Daoy (cell line): ENCODE measurements at regions not wholly inside any gene's neighbourhood (a gene's known extent, or its start where the extent isn't known, plus 50 kb on each side); places are given as distances from the start of the nearest gene placed in this dataset.
A peak's percentile ranks its signal among the peaks of the same experiment; 100 is the strongest.
"Not testable (repeated sequence)": the region's sequence is repeated elsewhere in the genome, so short reads cannot be mapped to it uniquely, and the experiment has no call there.

Experiments
- DNase-seq: peaks from one replicate; pipeline ENCODE4 v3.0.0-alpha.2; 2015; ENCODE audit warnings: low read depth

DNA sequence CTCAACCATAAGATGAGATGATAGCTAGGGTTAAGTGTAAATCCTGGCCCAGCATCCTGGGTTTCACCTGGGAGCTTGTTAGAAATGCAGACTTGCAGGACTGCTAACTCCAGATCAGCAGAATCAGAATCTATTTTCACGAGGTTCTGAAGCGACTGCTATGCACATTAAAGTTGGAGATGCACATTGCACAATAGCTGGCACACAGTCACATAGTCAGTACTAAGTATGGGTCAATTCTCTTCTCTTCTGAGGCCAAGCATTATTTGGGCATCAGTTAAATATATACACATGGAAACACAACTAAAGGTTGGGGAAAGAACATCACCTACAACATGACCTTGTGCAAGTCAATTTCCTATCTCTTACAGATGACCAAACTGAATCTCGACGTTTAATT, 155.1 kb upstream of the FGF13 start:
- no peak for DNase-seq

GRCh38 chrX:138865093-138865649, 153.7 kb upstream of the FGF13 start:
- DNase-seq: no peak

DNA sequence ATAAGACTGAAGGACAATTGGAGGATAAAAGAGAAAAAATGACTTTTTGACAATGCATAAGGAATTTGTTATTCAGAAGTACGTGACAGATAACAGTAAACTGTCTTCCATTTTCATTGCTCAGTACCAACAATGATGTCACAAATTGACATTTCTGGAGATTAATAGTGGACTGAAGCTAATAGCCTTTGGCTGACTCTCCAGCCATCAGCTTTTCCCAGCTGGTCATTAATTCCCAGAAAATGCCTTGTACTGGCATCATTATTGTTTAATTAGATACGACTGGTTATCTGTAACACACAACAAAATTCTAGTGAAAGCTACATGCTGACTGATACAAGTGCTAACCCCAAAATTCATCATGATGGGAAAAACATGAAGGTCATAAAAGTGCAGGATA, 147.9 kb upstream of the FGF13 start:
- no peak for DNase-seq

- DNase-seq: no peak
Measured at GRCh38 chrX:138858951-138859350, 147.4 kb upstream of the FGF13 start.

GRCh38 chrX:138858438-138858837, 146.9 kb upstream of the FGF13 start:
- peak; percentile 75 for DNase-seq

- DNase-seq: no peak
Measured at GRCh38 chrX:138856881-138857604, 145.5 kb upstream of the FGF13 start.

- no peak for DNase-seq
Measured at GRCh38 chrX:138853936-138854335, 142.4 kb upstream of the FGF13 start.

- DNase-seq: no peak
Measured at GRCh38 chrX:138849521-138849920, 138.0 kb upstream of the FGF13 start.

- DNase-seq: peak; percentile 3
Measured at GRCh38 chrX:138847930-138848329, 136.4 kb upstream of the FGF13 start.

GRCh38 chrX:138845786-138846185, 134.3 kb upstream of the FGF13 start:
- DNase-seq: no peak

DNA sequence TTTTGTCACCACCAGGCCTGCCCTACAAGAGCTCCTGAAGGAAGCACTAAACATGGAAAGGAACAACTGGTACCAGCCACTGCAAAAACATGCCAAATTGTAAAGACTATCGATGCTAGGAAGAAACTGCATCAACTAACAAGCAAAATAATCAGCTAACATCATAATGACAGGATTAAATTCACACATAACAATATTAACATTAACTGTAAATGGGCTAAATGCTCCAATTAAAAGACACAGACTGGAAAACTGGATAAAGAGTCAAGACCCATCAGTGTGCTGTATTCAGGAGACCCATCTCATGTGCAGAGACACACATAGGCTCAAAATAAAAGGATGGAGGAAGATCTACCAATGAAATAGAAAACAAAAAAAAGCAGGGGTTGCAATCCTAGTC, 95.9 kb upstream of the FGF13 start:
- DNase-seq: not testable (repeated sequence)

DNA sequence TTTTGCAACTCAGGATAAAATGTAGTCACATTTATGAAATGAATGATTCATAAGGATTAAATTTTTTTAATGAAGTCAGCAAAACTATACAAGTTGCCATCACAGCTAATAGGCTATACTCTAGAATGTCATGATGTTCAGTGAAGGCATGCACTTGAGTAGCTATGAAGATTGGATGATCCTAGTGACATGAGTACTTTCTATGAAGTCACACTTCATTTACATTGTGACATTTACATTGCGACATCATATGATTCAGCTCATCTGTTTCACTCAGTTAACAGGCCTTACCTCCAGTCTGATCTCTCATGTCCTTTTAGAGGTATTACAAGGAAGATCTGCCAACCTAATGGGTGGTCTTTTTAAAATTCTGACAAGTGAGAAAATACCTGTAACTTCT, 82.7 kb upstream of the FGF13 start:
- no peak for DNase-seq

DNA sequence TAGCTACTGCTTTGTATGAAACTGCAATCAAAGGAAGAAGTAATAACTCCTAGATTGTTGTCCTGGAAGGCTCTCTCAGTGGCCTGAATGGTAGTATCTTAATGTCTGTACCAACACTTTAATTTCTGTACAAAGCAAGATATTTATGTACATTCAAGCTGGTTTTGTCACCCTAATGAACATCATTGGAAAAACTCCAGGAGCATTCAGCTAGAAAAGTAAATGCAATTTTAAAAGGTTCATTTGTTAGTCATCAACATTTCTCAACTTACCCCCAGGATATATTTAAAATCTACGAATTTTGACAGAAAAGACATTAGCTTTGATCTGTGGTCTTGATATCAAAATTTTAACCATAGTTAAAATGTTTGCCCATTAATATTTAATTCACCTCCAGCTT, 80.0 kb upstream of the FGF13 start:
- no peak for DNase-seq

DNA sequence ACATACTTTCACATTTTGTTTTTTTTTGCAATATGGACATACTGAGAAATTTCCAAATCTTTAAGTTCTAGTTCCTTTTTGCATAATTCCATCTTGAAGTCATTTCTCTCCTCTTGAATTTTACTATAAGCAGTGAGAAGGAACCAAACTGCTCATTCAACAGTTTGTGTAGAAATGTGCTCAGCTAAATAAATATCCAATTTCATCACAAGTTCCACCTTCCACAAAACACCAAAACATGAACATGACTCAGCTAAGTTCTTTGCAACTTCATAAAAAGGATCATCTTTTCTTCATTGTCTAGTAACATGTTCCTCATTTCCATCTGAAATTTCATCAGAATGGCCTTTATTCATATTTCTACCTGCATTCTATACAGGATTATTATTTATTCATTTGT, 77.3 kb upstream of the FGF13 start:
- DNase-seq: no peak

DNA sequence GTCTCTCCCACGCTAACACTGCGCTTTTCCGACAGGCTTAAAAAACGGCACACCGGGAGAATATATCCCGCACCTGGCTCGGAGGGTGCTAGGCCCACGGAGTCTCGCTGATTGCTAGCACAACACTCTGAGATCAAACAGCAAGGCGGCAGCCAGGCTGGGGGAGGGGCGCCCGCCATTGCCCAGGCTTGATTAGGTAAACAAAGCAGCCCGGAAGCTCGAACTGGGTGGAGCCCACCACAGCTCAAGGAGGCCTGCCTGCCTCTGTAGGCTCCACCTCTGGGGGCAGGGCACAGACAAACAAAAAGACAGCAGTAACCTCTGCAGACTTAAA, 67.0 kb upstream of the FGF13 start:
- DNase-seq: not testable (repeated sequence)

DNA sequence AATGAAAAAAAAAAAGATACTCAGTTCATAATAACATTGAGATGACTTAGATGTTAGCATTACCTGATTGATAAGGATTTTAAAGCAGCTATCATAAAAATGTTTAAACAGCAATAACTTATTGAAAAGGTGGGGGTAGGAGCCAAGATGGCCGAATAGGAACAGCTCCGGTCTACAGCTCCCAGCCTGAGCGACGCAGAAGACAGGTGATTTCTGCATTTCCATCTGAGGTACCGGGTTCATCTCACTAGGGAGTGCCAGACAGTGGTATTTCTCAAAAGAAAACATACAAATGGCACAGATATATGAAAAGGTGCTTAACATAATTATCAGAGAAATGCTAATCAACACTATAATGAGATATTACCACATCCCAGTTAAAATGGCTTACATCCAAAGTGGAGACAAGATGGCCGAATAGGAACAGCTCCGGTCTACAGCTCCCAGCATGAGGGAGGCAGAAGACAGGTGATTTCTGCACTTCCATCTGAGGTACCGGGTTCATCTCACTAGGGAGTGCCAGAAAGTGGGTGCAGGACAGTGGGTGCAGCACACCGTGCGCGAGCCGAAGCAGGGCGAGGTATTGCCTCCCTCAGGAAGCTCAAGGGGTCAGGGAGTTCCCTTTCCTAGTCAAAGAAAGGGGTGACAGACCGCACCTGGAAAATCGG, 66.5 kb upstream of the FGF13 start:
- not testable (repeated sequence) for DNase-seq

GRCh38 chrX:138777230-138777629, 65.7 kb upstream of the FGF13 start:
- DNase-seq: no peak

- DNase-seq: peak; percentile 4
Measured at GRCh38 chrX:138775517-138775916, 64.0 kb upstream of the FGF13 start.

GRCh38 chrX:138771047-138771446, 59.5 kb upstream of the FGF13 start:
- no peak for DNase-seq

DNA sequence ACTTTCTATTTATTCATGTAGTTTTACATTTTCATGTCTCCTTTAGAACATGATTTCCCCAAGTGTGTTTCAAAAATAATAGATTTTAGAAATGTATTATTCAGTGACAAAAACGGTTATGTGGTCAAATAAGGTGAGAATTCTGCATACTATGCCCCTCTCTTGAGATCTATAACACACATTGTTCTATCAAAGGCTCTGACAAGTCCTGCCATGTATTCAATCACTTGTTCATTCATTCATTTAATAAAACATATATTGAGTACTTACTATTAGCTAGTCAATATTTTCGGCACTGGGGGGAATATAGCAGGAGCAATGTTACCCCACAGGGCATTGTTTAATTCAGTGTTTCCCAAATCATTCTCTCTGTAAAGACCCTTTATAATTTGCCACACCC, 58.4 kb upstream of the FGF13 start:
- DNase-seq: no peak

- DNase-seq: no peak
Measured at GRCh38 chrX:138765051-138765450, 53.5 kb upstream of the FGF13 start.

DNA sequence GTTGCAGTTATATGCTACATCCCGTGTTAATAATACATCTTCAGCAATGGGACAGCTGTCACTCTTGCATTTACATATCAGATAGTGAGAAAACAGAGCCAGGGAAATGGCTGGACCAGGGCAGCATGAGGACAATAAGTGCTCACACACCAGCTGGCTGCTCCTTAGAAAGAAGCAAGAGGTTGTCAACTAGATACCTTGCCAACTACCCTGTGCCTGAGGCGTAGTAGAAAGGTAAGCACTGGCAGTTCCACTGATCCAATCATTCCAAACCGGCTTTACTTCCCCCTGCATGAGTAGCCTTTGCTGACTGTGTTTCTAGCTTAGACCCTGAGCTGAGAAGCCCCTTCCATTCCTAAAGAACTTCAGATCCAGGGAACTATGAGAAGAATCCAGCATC, 52.2 kb upstream of the FGF13 start:
- DNase-seq: no peak

DNA sequence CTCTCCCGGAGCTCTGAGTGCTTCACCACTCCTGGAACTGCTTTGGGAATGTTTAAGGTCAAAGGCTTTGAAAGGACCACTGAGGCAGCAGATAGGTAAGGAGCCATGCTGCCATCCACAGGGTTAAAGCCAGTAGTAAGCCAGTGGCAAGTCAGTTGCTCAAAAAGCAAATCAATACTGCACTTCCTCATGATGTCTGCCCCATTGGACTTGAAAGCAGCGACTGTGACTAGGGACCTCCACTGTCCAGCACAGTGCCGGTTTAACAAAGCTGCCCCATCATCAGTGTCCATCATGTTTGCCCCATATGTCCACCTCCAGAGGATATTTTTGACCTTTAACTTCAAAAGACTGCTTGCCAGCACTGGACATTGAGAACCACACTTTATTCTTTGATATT, 49.9 kb upstream of the FGF13 start:
- no peak for DNase-seq
